ENCODE measurements at regions not wholly inside any gene's neighbourhood (a gene's known extent, or its start where the extent isn't known, plus 50 kb on each side); places are given as distances from the start of the nearest gene placed in this dataset.

DNA sequence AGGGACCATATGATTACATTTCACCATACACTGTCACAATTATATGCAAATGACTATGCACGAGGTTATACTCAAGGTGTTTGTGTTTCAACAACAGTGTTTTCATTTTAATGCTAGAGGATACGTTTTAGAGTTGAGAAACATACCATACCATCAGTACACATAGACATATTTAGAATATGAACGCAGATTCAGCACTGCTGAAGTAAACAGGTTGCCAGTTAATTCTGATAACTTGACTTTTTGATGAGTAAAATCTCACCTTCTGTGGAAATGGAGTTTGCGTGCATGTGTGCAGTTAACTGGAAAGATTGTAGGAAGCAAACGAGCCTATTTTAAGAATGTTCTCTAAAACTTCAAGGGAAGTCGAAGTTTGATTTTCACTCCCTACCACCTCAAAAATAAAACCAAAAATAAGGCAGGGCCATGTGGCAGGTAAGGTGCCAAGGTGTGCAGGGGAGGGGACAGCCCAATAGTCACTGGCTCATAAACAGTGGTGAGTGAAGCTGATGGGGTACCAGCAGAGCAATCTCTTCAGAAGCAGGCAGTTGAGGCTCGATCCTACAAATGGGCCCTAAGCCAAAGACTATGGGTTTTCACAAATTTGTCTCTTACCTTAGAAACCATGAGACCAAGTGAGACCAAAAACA is 213.1 kb downstream of the IKZF2 start:
- POLR2A ChIA-PET, result interaction anchor here (0.6 to 0.9 kb wide), 4 partner anchors 159 to 1502 kb away, joined by 3 to 4 read pairs (median 4); no protein-coding TSS in a partner anchor
- no TSS peak for BruUV-seq (replicated peaks)

DNA sequence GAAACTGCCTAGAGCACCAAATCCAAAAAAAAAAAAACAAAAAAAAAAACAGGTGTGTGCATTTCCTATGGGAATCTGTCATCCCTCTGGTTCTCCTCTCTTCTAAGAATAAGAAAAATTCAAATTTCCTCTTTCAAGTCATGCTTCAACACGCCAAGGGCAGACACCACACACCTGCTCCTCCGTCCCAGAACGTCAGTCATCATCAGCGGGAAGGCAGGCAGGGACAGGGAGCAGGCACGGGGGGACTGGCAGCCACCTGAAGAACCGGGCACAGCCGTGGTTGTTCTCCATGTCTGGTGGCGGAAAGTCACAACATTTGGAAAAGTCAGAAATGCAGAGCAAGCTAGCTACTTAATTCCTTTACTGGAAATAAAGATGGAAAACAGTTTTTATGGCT is 214.8 kb downstream of the IKZF2 start:
- Histone ChIP-seq H2AFZ (ENCODE audit: low read length) (no peak overlapping the region), H4K20me1 (ENCODE audit: insufficient read depth, low read length) (no peaks in the 10 kb centered on the region), H3K4me1 (ENCODE audit: insufficient read depth, low read length, poor library complexity, severe bottlenecking) (no peaks in the 10 kb centered on the region), H3K27ac (ENCODE audit: low read depth, low read length, poor library complexity, severe bottlenecking) (no peak overlapping the region), H3K4me2 (ENCODE audit: low read length) (no peak overlapping the region), H3K9me3 (ENCODE audit: low read length) (no peaks in the 10 kb centered on the region), H3K4me3 (ENCODE audit: low read depth, low read length, poor library complexity, severe bottlenecking) (no peak overlapping the region), H3K36me3 (ENCODE audit: insufficient read depth, low read length) (no peaks in the 10 kb centered on the region), H3K9me2 (ENCODE audit: insufficient read depth, low read length) (no peaks in the 10 kb centered on the region), H3K79me2 (ENCODE audit: insufficient read depth, low read depth, low read length) (no peaks in the 10 kb centered on the region)
- intact Hi-C loops (cut with micrococcal nuclease; ENCODE audit: unreplicated experiment), result no loop called here
- BruUV-seq (replicated peaks), result no TSS peak
- no peak for DNase-seq (ENCODE audit: low spot score)
- ChIA-PET CTCF (ENCODE audit: unreplicated experiment) (no interaction called here), POLR2A (interaction anchor here (0.7 to 0.9 kb wide), 2 partner anchors 9 to 45 kb away, joined by 3 to 7 read pairs; no protein-coding TSS in a partner anchor)
- no peak for TF ChIP-seq EZH2phosphoT487 (IDR thresholded peaks at IDR 0.05; ENCODE audit: borderline replicate concordance, low read depth, low read length)
- TF ChIP-seq, protein P1, sequence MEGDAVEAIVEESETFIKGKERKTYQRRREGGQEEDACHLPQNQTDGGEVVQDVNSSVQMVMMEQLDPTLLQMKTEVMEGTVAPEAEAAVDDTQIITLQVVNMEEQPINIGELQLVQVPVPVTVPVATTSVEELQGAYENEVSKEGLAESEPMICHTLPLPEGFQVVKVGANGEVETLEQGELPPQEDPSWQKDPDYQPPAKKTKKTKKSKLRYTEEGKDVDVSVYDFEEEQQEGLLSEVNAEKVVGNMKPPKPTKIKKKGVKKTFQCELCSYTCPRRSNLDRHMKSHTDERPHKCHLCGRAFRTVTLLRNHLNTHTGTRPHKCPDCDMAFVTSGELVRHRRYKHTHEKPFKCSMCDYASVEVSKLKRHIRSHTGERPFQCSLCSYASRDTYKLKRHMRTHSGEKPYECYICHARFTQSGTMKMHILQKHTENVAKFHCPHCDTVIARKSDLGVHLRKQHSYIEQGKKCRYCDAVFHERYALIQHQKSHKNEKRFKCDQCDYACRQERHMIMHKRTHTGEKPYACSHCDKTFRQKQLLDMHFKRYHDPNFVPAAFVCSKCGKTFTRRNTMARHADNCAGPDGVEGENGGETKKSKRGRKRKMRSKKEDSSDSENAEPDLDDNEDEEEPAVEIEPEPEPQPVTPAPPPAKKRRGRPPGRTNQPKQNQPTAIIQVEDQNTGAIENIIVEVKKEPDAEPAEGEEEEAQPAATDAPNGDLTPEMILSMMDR (conservative IDR thresholded peaks at IDR 0.05; ENCODE audit: low read length), result no peak

More for the DNA sequence above, 213.1 kb downstream of the IKZF2 start:
- no peaks in the 10 kb centered on the region for H3K4me1 ChIP-seq (ENCODE audit: insufficient read depth, low read length, poor library complexity, severe bottlenecking)
- H3K9me2 ChIP-seq (ENCODE audit: insufficient read depth, low read length), result no peaks in the 10 kb centered on the region
- H2AFZ ChIP-seq (ENCODE audit: low read length), result no peak overlapping the region
- intact Hi-C loops (cut with micrococcal nuclease; ENCODE audit: unreplicated experiment), result no loop called here
- TF ChIP-seq, protein P1 (conservative IDR thresholded peaks at IDR 0.05; ENCODE audit: low read length), result no peak
- TF ChIP-seq EZH2phosphoT487 (IDR thresholded peaks at IDR 0.05; ENCODE audit: borderline replicate concordance, low read depth, low read length), result no peak
- H3K4me2 ChIP-seq (ENCODE audit: low read length), result no peak overlapping the region
- no peaks in the 10 kb centered on the region for H3K79me2 ChIP-seq (ENCODE audit: insufficient read depth, low read depth, low read length)
- H3K27ac ChIP-seq (ENCODE audit: low read depth, low read length, poor library complexity, severe bottlenecking), result no peak overlapping the region
- H3K36me3 ChIP-seq (ENCODE audit: insufficient read depth, low read length), result no peaks in the 10 kb centered on the region
- H3K9me3 ChIP-seq (ENCODE audit: low read length), result no peaks in the 10 kb centered on the region
- CTCF ChIA-PET (ENCODE audit: unreplicated experiment), result no interaction called here
- no peak for DNase-seq (ENCODE audit: low spot score)
- H4K20me1 ChIP-seq (ENCODE audit: insufficient read depth, low read length), result no peaks in the 10 kb centered on the region
- no peak overlapping the region for H3K4me3 ChIP-seq (ENCODE audit: low read depth, low read length, poor library complexity, severe bottlenecking)

DNA sequence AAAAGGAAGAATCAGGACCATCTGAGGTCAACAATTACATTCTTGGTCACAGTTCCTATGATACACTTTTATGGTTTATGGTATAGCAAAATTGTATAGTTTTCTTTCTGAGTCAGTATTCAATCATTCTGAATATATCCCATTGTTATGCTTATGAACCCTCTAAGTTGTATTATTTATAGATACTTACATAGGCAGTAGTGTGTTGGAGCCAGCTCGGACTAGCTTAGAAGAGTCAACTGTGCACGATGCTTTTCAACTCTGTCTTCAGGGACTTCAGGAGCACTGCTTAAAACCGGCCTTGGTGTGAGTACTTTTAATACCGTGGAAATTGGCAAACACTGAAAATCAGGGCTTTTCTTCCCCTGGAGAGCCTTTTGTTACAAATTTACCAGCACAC is 215.7 kb downstream of the IKZF2 start:
- BruUV-seq (replicated peaks), result no TSS peak
- Histone ChIP-seq H3K4me3 (ENCODE audit: low read depth, low read length, poor library complexity, severe bottlenecking) (no peak overlapping the region), H3K4me2 (ENCODE audit: low read length) (no peak overlapping the region), H3K9me2 (ENCODE audit: insufficient read depth, low read length) (no peaks in the 10 kb centered on the region), H3K79me2 (ENCODE audit: insufficient read depth, low read depth, low read length) (no peaks in the 10 kb centered on the region), H3K4me1 (ENCODE audit: insufficient read depth, low read length, poor library complexity, severe bottlenecking) (no peaks in the 10 kb centered on the region), H2AFZ (ENCODE audit: low read length) (no peak overlapping the region), H3K27ac (ENCODE audit: low read depth, low read length, poor library complexity, severe bottlenecking) (no peak overlapping the region), H3K9me3 (ENCODE audit: low read length) (no peaks in the 10 kb centered on the region), H3K36me3 (ENCODE audit: insufficient read depth, low read length) (no peaks in the 10 kb centered on the region), H4K20me1 (ENCODE audit: insufficient read depth, low read length) (no peaks in the 10 kb centered on the region)
- CTCF ChIA-PET (ENCODE audit: unreplicated experiment), result no interaction called here
- DNase-seq (ENCODE audit: low spot score), result no peak
- POLR2A ChIA-PET, result interaction anchor here (0.5 to 0.8 kb wide), 2 partner anchors 17 to 214 kb away, joined by 3 to 5 read pairs; no protein-coding TSS in a partner anchor
- TF ChIP-seq, protein P1 (conservative IDR thresholded peaks at IDR 0.05; ENCODE audit: low read length), result no peak
- TF ChIP-seq EZH2phosphoT487 (IDR thresholded peaks at IDR 0.05; ENCODE audit: borderline replicate concordance, low read depth, low read length), result no peak
- intact Hi-C loops (cut with micrococcal nuclease; ENCODE audit: unreplicated experiment), result no loop called here
